Body of pancreas (tissue), 4 donors: ENCODE measurements at regions not wholly inside any gene's neighbourhood (a gene's known extent, or its start where the extent isn't known, plus 50 kb on each side); places are given as distances from the start of the nearest gene placed in this dataset.

Experiments
- CTCF ChIP-seq, 7 experiments: fragments of 450-650 bp in 4 of 7; fragments of 200-600 bp in 3 of 7; sonication (generic) in 3 of 7; IDR thresholded peaks; one replicate each; pipeline ENCODE4 v1.5.1; 2016 to 2019; ENCODE audit warnings: antibody characterized with exemption in 7 of 7
- POLR2A ChIP-seq, 3 donors: fragments of 450-650 bp; IDR thresholded peaks; one replicate each; pipeline ENCODE4 v1.6.1; 2016; ENCODE audit warnings: antibody characterized with exemption in 3 of 3, mild to moderate bottlenecking in 2 of 3

GRCh38 chr1:107004421-107004820 is 52.1 kb upstream of the PRMT6 start:
- TF ChIP-seq CTCF (IDR thresholded peaks at IDR 0.05): no peak
- TF ChIP-seq POLR2A (IDR thresholded peaks at IDR 0.05): no peak
